ENCODE measurements at regions not wholly inside any gene's neighbourhood (a gene's known extent, or its start where the extent isn't known, plus 50 kb on each side); places are given as distances from the start of the nearest gene placed in this dataset.

DNA sequence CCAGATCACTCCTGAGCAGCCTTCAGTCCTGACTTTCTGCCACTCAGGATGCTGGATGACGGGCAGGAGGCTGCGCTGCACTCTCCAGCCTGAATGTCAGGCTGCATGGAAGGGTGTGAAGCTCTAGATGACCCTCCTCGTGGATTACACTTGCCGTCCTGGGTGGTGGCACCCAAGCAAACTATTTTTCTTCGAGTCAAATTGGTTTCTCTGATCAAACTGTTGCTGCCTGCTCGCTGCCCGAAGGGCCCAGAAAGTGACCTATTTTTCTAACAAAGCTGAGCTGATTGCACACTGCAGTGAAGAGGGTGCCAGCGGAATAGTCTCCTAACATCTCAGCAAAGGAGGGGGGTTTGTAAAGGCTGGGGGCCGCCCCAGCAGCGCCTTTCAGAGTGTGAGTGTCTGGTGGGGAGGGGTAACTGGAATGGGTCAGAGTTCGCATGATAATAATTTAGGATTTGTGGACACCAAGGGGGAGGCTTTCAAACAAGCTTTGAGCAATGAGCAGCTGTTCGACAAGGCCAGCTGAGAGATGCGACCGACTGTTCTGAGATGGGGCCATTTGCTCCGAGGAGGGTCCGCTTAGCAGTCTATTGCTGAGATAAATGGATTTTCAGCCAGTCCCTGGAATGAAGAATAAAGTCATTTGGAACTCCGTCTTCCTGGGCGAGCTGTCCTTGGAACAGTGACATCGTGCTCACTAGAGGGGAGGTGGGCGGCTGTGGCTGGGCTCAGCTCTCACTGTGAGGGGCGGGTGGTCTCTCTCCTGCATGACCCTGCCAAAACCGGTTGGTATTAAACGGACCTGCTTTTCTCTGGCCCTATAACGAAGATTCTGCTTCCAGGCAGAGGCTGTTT lies 537.6 kb downstream of the BRD1 start:
- DNase-seq (ENCODE audit: low spot score) = no peak

GRCh38 chr22:49286181-49286760 lies 541.4 kb downstream of the BRD1 start:
- no peak for DNase-seq (ENCODE audit: low spot score)

DNA sequence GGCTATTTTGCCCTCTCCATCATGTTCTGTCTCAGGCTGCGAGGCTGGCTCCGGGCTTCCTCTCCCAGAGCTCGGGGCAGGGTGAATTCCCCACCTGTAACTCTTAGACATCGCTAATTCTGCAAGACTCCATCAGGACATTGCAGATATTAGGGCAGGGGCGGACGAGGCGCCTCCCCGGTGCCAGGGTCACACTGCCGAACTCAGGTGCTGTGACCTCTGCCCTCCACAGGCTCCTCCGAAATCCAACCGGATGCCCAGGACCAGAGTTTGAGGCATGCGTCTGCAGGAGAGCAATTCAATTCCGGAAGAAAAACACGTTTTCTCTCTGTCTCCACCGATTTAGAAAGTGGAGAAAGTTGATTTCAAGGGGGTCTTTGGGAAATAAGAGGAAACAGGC lies 542.7 kb downstream of the BRD1 start:
- DNase-seq (ENCODE audit: low spot score) = no peak

GRCh38 chr22:49284056-49284784 lies 543.5 kb downstream of the BRD1 start:
- no peak for DNase-seq (ENCODE audit: low spot score)

DNA sequence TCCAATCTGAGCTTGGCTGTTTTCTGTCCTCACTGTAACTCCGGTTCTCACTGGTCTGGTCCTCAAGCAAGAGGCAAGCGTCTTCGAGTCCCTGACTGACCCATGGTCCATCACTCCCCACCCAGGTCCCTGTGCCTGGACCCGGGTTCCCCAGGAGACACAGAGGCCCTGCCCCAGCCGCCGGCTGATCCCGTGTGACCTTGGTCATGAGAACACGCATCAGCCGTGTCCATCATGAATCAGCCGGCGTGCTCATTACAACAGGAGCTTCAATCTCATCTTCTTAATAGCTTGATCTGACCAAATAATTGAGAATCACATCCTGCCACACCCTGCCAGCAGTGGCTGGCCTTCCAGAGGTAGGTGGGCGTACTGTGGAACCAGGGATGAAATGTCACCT lies 545.1 kb downstream of the BRD1 start:
- no peak for DNase-seq (ENCODE audit: low spot score)

GRCh38 chr22:49281467-49282340 lies 546.0 kb downstream of the BRD1 start:
- DNase-seq (ENCODE audit: low spot score) = no peak

GRCh38 chr22:49278340-49278739 lies 549.3 kb downstream of the BRD1 start:
- no peak for DNase-seq (ENCODE audit: low spot score)

DNA sequence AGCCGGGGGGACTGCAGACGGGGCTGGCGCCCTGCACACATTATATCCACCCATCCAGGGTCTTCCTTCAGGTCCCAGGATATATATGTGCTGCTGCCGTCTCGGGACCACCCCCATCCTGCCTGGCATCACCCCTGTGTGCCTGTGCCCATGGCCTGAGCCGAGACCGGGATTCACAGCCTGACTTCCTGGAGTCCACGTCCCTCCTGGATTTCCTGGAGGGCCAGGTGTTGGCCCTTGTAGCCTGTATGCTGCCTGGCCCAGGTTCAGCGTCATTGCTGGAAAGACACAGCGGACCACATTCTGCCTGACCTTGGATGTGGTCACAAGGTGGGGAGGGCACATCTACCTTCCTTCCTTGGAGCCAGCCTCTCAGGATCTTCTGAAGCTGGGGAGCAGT lies 551.1 kb downstream of the BRD1 start:
- no peak for DNase-seq (ENCODE audit: low spot score)

DNA sequence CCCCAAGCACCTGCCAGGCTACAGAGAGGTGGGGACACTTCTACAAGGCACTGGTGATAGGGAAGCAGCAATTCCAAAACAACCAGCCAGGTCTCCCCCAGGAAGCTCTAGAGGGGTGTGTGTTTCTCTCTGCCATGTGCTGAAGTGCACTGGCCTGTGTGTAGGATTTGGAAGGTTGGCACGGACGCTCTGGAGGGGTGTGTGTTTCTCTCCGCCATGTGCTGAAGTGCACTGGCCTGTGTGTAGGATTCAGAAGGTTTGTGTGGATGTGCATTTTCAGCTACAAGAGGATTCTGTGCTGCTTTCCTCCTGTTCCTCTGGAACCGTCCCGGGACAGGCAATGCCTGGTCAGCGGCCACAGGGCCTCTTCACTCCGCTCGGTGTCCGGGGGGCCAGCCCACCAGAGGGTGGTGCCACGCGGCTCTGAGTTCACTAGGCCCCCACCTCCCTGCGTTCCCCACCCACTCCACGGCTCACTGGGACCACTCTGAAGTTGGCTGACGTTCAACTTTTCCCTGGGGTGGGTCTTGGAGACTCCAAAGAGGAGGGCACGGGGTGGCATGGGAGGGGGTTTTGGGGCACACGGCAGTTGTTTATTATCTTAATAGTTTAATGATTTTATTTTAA lies 552.8 kb downstream of the BRD1 start:
- DNase-seq (ENCODE audit: low spot score) = no peak

- DNase-seq (ENCODE audit: low spot score) = no peak
Measured at GRCh38 chr22:49272546-49273125, 555.0 kb downstream of the BRD1 start.

GRCh38 chr22:49271831-49272230 lies 555.8 kb downstream of the BRD1 start:
- no peak for DNase-seq (ENCODE audit: low spot score)

DNA sequence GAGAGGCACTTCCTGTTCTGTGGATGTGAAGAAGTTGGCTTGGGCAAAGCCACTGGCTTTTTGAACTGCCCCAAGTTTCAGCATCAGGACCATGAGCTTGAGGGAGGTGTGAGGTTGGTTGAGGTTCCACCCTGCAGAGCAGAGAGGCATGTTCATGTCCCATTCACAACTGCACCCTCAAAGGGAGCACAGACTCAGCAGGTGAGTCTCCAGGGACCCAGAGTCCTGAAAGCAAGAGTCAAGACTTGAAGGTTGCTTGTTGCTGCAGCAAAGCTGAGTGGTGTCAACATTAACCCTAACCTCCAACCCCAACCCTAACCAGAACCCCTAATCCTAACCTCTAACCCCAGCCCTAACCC lies 556.3 kb downstream of the BRD1 start:
- DNase-seq (ENCODE audit: low spot score) = no peak

DNA sequence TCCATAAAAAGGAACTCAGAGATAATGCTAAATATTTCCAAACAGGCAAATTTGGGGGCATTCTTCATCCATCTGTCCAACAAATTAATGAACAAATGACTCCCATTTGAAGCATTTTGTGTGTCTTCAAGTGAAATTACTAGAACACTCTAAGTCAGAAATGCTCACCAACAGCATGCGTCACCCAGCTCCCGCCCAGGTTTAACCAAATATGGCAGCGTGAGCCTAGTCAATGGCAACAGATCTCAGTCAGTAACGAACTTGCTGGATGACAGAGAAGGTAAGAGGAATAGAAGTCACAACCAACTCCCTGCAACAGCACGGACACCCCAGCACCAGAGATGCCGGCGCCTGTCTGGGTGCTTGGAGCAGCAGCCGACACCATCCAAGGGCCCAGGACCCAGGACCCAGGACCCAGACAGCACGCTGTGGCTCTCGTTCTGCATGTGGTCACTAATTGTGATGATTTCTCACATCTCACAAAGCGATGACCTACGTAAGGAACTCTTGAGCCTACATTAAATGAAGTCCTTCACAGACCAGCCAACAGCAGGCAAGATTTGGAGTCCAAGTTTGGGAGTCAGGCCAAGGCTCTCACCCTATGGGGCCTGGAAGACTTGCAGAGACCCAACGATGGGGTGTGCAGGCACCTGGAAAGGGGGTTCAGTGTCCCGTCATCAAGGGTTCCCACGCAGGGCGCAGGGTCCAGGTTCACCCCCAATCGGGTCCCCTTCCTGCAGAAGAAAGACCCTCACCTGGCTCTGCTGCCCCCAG lies 556.9 kb downstream of the BRD1 start:
- no peak for DNase-seq (ENCODE audit: low spot score)

DNA sequence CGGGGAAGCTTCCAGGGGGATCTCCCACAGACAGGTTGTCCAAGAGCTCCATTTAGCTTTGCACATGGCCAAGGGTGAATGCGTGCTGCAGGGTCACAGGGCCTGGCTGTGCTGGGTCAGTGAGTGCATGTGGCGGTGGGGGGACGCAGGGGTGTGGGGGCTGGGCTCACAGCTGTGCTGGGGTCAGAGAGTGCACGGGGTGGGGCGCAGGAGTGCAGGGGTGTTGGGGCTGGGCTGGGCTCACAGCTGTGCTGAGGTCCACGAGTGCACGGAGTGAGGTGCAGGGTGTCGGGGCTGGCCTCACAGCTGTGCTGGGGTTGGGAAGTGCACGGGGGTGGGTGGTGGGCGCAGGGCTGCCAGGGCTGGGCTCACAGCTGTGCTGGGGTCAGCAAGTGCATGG lies 557.7 kb downstream of the BRD1 start:
- no peak for DNase-seq (ENCODE audit: low spot score)

DNA sequence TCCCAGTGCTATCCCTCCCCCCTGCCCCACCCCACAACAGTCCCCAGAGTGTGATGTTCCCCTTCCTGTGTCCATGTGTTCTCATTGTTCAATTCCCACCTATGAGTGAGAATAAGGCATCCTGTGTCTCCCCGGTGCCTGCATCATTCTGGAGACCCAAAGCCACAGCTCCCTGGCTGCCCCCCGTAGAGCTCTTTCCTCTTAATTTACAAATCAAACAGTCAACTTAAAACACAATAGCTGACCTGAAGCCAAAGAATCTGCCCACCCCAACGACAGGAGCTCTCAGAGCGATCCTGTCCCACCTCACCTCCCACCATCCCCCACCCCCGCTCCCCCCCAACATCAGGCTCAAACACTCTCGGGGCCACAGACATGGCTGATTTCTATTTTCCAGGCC lies 558.3 kb downstream of the BRD1 start:
- no peak for DNase-seq (ENCODE audit: low spot score)

DNA sequence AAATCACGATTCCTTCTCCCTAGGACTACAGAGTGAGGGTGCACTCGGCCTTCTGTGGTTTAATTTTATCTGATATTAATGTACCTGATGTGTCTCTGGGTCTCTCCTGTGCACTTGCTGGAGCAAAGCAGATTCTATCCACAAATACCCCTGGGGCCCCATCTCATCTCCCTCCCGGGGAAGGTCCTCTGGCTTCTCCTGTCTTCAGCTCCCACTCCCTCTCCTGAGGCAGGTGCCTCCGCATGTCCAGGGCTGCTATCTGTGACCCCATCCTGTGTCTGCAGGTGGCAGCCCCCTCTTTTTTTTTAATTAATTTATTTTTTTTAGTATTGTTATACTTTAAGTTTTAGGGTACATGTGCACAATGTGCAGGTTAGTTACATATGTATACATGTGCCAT lies 558.7 kb downstream of the BRD1 start:
- DNase-seq (ENCODE audit: low spot score) = no peak

DNA sequence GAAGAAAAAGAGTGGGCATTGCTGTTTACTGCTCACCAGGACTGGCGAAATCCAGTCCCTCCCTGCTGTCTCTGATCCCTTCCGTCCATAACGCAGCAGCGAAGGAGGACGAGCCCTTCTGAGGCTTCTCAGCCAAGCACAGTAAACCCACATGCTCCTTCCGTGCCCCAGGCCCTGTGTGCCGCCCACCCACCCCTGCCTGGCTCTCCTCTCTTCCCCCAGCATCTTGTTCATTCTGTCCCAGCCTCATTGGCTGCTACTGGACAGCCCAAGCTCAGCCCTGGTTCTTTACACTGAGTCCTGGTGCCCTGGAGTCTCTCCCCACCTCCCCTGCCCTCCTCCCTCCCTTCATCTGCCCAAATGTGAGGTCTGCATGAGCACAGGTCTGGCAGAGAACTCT lies 559.7 kb downstream of the BRD1 start:
- no peak for DNase-seq (ENCODE audit: low spot score)

- no peak for DNase-seq (ENCODE audit: low spot score)
Measured at GRCh38 chr22:49266561-49267519, 560.8 kb downstream of the BRD1 start.

- DNase-seq (ENCODE audit: low spot score) = no peak
Measured at GRCh38 chr22:49264696-49265095, 563.0 kb downstream of the BRD1 start.
